GM13976 (cell line): ENCODE measurements at regions not wholly inside any gene's neighbourhood (a gene's known extent, or its start where the extent isn't known, plus 50 kb on each side); places are given as distances from the start of the nearest gene placed in this dataset.
"Not testable (repeated sequence)": the region's sequence is repeated elsewhere in the genome, so short reads cannot be mapped to it uniquely, and the experiment has no call there.

Experiments used
- DNase-seq: peaks from one replicate; pipeline ENCODE4 v3.0.0; 2012; ENCODE audit warnings: low spot score
- CTCF ChIP-seq: IDR thresholded peaks from 2 replicates; pipeline ENCODE4 v1.5.1; 2012; ENCODE audit warnings: borderline replicate concordance, mild to moderate bottlenecking; ENCODE audit not compliant: insufficient read depth; ENCODE audit errors: extremely low read depth, missing control alignments, control extremely low read depth
- in situ Hi-C: fragments of 300-500 bp; cut with MboI; formaldehyde crosslinking; loops from one replicate; pipeline ENCODE4 v1.12.0; 2022; ENCODE audit warnings: low sequenced_read_pairs, mixed read lengths, inconsistent platforms; ENCODE audit not compliant: unreplicated experiment

DNA sequence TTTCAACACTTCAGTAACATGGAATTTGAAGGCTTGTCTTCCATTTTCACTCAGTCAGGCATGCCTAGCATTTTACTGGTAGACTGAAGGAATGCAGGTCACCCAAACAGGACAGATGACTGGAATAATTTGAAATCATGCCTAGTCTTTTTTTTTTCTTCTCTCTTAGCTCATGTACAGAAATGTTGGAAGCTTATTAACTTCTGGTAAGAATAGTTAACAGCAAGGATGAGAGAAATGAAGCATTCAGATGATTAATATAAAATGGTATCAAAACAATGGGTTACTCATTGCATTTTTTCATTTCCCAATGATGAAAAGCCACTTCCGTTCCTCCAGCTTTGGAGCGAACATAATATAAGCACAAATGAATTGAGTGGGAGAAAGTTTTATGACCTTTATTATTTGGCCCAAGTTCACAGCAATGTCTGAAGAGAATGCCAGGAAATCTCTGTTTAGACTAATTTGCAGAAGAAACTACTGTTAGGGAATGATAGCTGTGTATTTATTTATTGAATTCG is 431.6 kb upstream of the RASGRP1 start:
- DNase-seq, result no peak
- in situ Hi-C loops, result no loop called here
- no peak for TF ChIP-seq CTCF

GRCh38 chr15:38997841-38998240 is 433.2 kb upstream of the RASGRP1 start:
- DNase-seq, result no peak
- no peak for TF ChIP-seq CTCF
- in situ Hi-C loops, result no loop called here

DNA sequence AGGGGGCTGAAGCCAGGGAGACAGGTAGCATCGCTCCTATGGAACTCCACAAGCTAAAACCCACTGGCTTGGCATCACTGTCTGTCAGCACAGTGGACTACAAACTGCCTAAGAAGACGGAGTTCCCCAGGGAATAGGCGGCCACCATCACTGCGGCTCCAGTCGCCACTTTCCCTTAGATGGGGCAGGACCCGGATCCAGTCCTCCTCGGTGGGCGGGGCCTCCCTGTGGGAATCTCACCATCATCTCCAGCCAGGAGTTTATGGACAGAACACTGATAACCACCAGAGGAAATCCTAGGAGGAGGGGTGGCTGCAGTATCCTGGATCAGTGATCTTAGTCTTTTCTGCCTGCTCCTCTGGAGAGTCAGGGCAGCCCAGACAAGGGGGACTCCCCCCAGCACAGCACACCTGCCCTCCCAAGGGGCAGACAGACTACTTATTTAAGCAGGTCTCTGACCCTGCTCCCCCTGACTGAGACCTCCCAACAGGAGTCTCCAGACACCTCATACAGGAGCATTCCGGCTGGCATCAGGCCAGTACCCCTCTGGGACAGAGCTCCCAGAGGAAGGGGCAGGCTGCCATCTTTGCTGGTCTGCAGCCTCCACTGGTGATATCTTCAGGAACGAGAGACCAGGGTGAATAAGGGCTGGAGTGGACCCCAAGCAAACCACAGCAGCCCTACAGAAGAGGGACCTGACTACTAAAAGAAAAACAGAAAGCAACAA is 435.6 kb upstream of the RASGRP1 start:
- TF ChIP-seq CTCF, result no peak
- in situ Hi-C loops, result no loop called here
- no peak for DNase-seq

- TF ChIP-seq CTCF, result no peak
- in situ Hi-C loops, result no loop called here
- DNase-seq, result no peak
Measured at GRCh38 chr15:39009740-39010139, 445.1 kb upstream of the RASGRP1 start.

- in situ Hi-C loops, DNase-seq: not testable (repeated sequence)
Measured at GRCh38 chr15:39011066-39011465, 446.5 kb upstream of the RASGRP1 start.

DNA sequence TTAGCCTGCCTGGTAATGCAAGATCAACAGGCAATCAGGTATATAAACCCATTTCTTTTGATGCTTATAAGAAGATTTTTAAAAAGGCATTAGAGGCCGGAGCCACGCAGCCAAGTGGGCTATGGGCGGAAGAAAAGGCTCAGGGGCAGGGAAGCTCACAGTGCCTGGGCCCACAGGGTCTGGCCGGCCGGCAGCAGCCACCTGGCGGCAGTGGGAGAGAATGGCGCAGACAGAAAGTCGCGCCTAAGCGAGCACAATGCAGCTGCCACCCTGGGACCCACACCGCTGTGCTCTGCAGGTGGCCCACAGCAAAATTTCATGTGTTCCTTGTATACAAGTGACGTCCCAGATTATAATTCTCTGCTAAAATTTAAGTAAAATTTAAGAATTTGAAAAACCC is 448.6 kb upstream of the RASGRP1 start:
- DNase-seq, result no peak
- no peak for TF ChIP-seq CTCF
- in situ Hi-C loops, result no loop called here

- in situ Hi-C loops, result no loop called here
- TF ChIP-seq CTCF, result no peak
- no peak for DNase-seq
Measured at GRCh38 chr15:39014682-39015081, 450.1 kb upstream of the RASGRP1 start.
